HUES64 (cell line): ENCODE measurements at regions not wholly inside any gene's neighbourhood (a gene's known extent, or its start where the extent isn't known, plus 50 kb on each side); places are given as distances from the start of the nearest gene placed in this dataset.

Experiments used
- H3K27ac ChIP-seq: 2 replicates; pipeline ENCODE4 v1.7.0; 2013; ENCODE audit warnings: low read depth, low read length, inconsistent platforms
- H3K27me3 ChIP-seq: 2 replicates; pipeline ENCODE4 v1.6.1; 2013; ENCODE audit warnings: mild to moderate bottlenecking, low read length; ENCODE audit not compliant: insufficient read depth
- H3K36me3 ChIP-seq: 2 replicates; pipeline ENCODE4 v1.6.1; 2013; ENCODE audit warnings: mild to moderate bottlenecking, low read length; ENCODE audit not compliant: insufficient read depth
- H3K4me1 ChIP-seq: 2 replicates; pipeline ENCODE4 v1.6.1; 2013; ENCODE audit warnings: mild to moderate bottlenecking, low read length, moderate library complexity; ENCODE audit not compliant: insufficient read depth
- H3K4me3 ChIP-seq: 2 replicates; pipeline ENCODE4 v1.5.1; 2013; ENCODE audit warnings: mild to moderate bottlenecking, low read length, moderate library complexity
- H3K9ac ChIP-seq: 2 replicates; pipeline ENCODE4 v1.6.1; 2013; ENCODE audit warnings: mild to moderate bottlenecking, low read depth, low read length
- H3K9me3 ChIP-seq: 2 replicates; pipeline ENCODE4 v1.6.1; 2013; ENCODE audit warnings: low read depth, low read length; ENCODE audit not compliant: insufficient read depth
- WGBS: fragments of 150-250, 120-280 bp; methylation state at CpG from one replicate; pipeline ENCODE4 v1.1.7; 2013; ENCODE audit warnings: missing lambda C conversion rate; 5-methylcytosine and 5-hydroxymethylcytosine counted together

GRCh38 chr2:198659096-198659870 lies 798.5 kb downstream of the SATB2 start:
- no peak overlapping the region for H3K27ac ChIP-seq
- H3K4me1 ChIP-seq = no peaks in the 10 kb centered on the region
- WGBS = 95% methylated on average over 4 of the region's 5 CpGs
- H3K9me3 ChIP-seq = no peaks in the 10 kb centered on the region
- H3K27me3 ChIP-seq = no peaks in the 10 kb centered on the region
- no peak overlapping the region for H3K4me3 ChIP-seq
- no peak overlapping the region for H3K9ac ChIP-seq
- no peaks in the 10 kb centered on the region for H3K36me3 ChIP-seq

GRCh38 chr2:198657512-198658121 lies 800.1 kb downstream of the SATB2 start:
- Histone ChIP-seq H3K9me3 (no peaks in the 10 kb centered on the region), H3K27ac (no peak overlapping the region), H3K9ac (no peak overlapping the region), H3K27me3 (no peaks in the 10 kb centered on the region), H3K4me3 (no peak overlapping the region), H3K4me1 (no peaks in the 10 kb centered on the region), H3K36me3 (no peaks in the 10 kb centered on the region)
- 51% methylated on average over 4 of the region's 6 CpGs for WGBS

DNA sequence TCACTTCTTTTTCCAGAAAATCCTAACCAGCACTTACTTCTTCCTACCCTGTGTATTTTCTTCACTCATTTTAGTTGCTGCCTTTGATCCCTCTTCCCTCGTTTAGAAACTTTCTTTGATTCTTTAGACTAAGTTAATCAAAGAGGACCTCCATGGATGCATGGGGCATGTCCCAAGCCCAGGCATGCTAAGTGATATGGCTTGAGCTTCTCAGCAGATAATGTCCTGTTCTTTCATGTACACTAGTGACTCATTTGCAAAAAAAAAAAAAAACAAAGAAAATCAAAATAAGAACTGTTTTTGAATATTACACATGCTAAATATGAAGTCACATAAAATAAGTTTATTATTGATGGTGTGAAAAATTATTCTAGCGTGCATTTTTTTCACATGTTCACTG lies 800.9 kb downstream of the SATB2 start:
- 86% methylated on average over 1 of the region's 2 CpGs for WGBS
- Histone ChIP-seq H3K27me3 (no peaks in the 10 kb centered on the region), H3K9me3 (no peaks in the 10 kb centered on the region), H3K4me3 (no peak overlapping the region), H3K4me1 (no peaks in the 10 kb centered on the region), H3K27ac (no peak overlapping the region), H3K36me3 (no peaks in the 10 kb centered on the region), H3K9ac (no peak overlapping the region)

GRCh38 chr2:198654646-198655045 lies 803.1 kb downstream of the SATB2 start:
- Histone ChIP-seq H3K4me1 (no peaks in the 10 kb centered on the region), H3K27me3 (no peaks in the 10 kb centered on the region), H3K9me3 (no peaks in the 10 kb centered on the region), H3K4me3 (no peak overlapping the region), H3K9ac (no peak overlapping the region), H3K36me3 (no peaks in the 10 kb centered on the region), H3K27ac (no peak overlapping the region)
- WGBS = 93% methylated on average over 4 of the region's 5 CpGs

DNA sequence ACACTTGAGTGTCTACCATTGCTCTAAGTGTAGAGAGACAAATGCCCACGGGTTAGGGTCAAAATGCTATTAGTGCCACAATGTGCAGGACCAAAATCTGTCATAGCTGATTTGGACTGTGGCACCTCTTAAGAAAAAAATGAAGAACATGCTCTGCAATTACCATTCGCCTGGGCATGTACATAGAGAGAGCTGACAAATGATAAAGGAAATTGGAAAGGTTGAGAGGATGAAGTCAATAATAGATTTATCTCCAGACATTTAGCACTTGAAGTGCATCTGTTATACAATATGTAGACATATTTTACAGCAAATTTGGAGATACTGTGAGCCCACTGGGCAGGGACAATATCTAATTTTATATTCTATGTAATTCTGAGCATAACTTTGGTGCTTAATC lies 804.4 kb downstream of the SATB2 start:
- H3K36me3 ChIP-seq = no peaks in the 10 kb centered on the region
- no peaks in the 10 kb centered on the region for H3K9me3 ChIP-seq
- no peaks in the 10 kb centered on the region for H3K4me1 ChIP-seq
- 85% methylated on average over 2 of the region's 2 CpGs for WGBS
- no peak overlapping the region for H3K4me3 ChIP-seq
- no peaks in the 10 kb centered on the region for H3K27me3 ChIP-seq
- no peak overlapping the region for H3K27ac ChIP-seq
- no peak overlapping the region for H3K9ac ChIP-seq

DNA sequence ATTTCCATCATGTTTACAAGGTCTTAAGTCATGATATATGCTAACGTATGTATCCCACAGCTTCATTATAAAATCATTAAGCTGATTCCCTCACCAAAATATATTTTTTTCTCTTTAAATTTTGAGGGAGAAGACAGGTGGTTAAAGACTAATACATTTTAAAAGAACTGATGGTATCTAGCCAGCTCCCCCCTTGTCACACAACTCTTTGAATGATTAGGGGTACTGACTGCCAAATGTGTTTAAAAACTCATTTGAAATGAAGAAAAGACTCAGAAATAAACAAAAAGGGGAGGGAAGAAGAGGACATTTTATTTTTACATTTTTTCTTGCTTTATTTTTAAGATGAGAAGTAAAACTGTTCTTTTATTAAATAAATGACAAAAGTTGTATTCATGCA lies 805.3 kb downstream of the SATB2 start:
- Histone ChIP-seq H3K27ac (no peak overlapping the region), H3K36me3 (no peaks in the 10 kb centered on the region), H3K9me3 (no peaks in the 10 kb centered on the region), H3K4me1 (no peaks in the 10 kb centered on the region), H3K27me3 (no peaks in the 10 kb centered on the region), H3K9ac (no peak overlapping the region), H3K4me3 (no peak overlapping the region)
- WGBS = 100% methylated on average over 1 of the region's 1 CpG

GRCh38 chr2:198645816-198646215 lies 811.9 kb downstream of the SATB2 start:
- H3K27me3 ChIP-seq = no peaks in the 10 kb centered on the region
- H3K9me3 ChIP-seq = no peaks in the 10 kb centered on the region
- no peak overlapping the region for H3K27ac ChIP-seq
- no peaks in the 10 kb centered on the region for H3K4me1 ChIP-seq
- H3K36me3 ChIP-seq = no peaks in the 10 kb centered on the region
- H3K4me3 ChIP-seq = no peak overlapping the region
- no peak overlapping the region for H3K9ac ChIP-seq
- WGBS = 96% methylated on average over 4 of the region's 4 CpGs

- Histone ChIP-seq H3K27me3 (no peaks in the 10 kb centered on the region), H3K4me3 (no peak overlapping the region), H3K9ac (no peak overlapping the region), H3K9me3 (no peaks in the 10 kb centered on the region), H3K4me1 (0 out of 2 replicates have a peak, but pooled peaks cover 3% of the 10 kb centered on the region), H3K27ac (no peak overlapping the region), H3K36me3 (no peaks in the 10 kb centered on the region)
- whole genome bisulfite sequencing = 100% methylated on average over 1 of the region's 3 CpGs
Observed at GRCh38 chr2:198641161-198641560, 816.6 kb downstream of the SATB2 start.

DNA sequence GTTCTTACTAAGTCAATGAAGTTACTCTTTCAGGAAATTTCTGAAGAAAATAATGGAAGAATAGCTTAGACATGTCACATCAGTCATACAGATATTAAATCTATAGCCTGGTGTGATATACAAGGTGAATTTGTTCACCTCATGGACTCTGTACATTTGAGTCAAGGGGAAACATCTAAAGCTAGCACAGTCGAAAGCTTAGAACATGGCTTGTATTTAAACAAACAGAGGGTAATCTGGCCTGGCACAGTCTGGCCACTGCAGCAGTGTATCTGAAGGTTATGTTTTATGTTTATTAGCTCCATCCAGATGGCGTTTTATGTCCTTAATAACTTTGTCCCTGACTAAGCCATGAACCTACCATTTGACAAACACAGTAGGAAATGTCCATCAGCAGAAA lies 817.3 kb downstream of the SATB2 start:
- no peaks in the 10 kb centered on the region for H3K36me3 ChIP-seq
- H3K27ac ChIP-seq = no peak overlapping the region
- H3K9ac ChIP-seq = no peak overlapping the region
- 90% methylated on average over 2 of the region's 2 CpGs for WGBS
- 0 out of 2 replicates have a peak, but pooled peaks cover 3% of the 10 kb centered on the region for H3K4me1 ChIP-seq
- no peaks in the 10 kb centered on the region for H3K27me3 ChIP-seq
- no peak overlapping the region for H3K4me3 ChIP-seq
- no peaks in the 10 kb centered on the region for H3K9me3 ChIP-seq

DNA sequence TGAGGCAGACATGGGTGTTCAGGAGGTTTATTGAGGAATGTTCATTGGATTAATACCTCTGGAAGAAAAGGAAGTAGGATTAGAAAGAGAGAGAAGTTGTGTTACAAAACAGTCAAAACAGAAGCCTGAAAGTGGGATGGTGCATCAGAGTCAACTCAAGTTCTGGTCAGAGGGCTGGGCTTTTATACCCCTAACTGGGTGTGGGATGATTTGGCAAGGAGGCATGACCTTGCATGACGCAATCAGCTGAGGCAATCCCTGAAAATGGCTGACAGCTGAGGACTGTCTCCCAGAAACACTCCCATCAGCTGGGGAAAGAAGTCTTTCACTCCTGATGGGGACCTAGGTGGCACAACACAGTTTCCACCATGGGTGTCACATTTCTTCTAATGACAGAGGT lies 818.2 kb downstream of the SATB2 start:
- WGBS = 91% methylated on average over 1 of the region's 1 CpG
- Histone ChIP-seq H3K4me3 (no peak overlapping the region), H3K9ac (no peak overlapping the region), H3K36me3 (no peaks in the 10 kb centered on the region), H3K27ac (no peak overlapping the region), H3K4me1 (0 out of 2 replicates have a peak, but pooled peaks cover 3% of the 10 kb centered on the region), H3K9me3 (no peaks in the 10 kb centered on the region), H3K27me3 (no peaks in the 10 kb centered on the region)

DNA sequence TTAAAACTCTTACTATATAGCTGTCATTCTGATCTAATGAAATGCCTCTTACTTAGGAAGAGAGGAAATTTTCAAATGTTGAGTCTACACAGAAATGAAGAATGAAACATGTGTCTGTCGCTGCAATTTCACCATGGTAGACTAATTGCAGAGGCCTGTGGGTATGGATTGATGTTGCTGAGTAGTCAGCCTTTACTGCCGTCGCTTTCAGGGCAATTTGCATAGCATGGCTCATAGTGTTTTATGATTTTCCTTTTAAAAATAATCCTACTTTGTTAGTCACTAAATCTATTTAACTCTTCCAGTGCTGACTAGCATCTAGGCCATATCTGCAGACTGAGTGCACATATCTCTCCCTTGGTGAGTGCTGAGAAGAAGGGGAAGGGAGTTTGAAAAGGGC lies 819.2 kb downstream of the SATB2 start:
- H3K36me3 ChIP-seq = no peaks in the 10 kb centered on the region
- no peak overlapping the region for H3K9ac ChIP-seq
- H3K9me3 ChIP-seq = no peaks in the 10 kb centered on the region
- no peak overlapping the region for H3K4me3 ChIP-seq
- no peaks in the 10 kb centered on the region for H3K27me3 ChIP-seq
- H3K27ac ChIP-seq = no peak overlapping the region
- 0 out of 2 replicates have a peak, but pooled peaks cover 3% of the 10 kb centered on the region for H3K4me1 ChIP-seq
- 90% methylated on average over 3 of the region's 3 CpGs for WGBS
